Panc1 (cell line): ENCODE measurements at regions not wholly inside any gene's neighbourhood (a gene's known extent, or its start where the extent isn't known, plus 50 kb on each side); places are given as distances from the start of the nearest gene placed in this dataset.

Experiments used
- ATAC-seq: fragments of 200-7000 bp; cut with Tn5 transposase; 2 replicates; pipeline ENCODE4 v1.9.1; 2020; ENCODE audit warnings: mild to moderate bottlenecking, moderate library complexity
- BruUV-seq: library from RNA; stranded (reverse); fragments of 400-500 nt; replicated peaks from 2 replicates; lab custom pipeline; 2021; lab: Mats Ljungman, UMichigan
- CTCF ChIA-PET: fragments of 300-600 bp; sonication (Branson Sonifier 250); formaldehyde crosslinking; loops from one replicate; lab custom pipeline; 2022; ENCODE audit warnings: antibody characterized with exemption; lab: Charles Lee
- POLR2A ChIA-PET: fragments of 300-600 bp; sonication (Branson Sonifier 250); formaldehyde crosslinking; loops from one replicate; lab custom pipeline; 2022; ENCODE audit warnings: antibody characterized with exemption; lab: Charles Lee
- DNase-seq: peaks from one replicate; pipeline ENCODE4 v3.0.0-alpha.2; 2010; ENCODE audit warnings: low read depth, low spot score
- H3K27ac ChIP-seq: 2 replicates; pipeline ENCODE4 v1.5.1; 2011; ENCODE audit warnings: mild to moderate bottlenecking, low read length, inconsistent platforms
- H3K27me3 ChIP-seq: fragments of 200-500 bp; sonication (Bioruptor generic); 2 replicates; pipeline ENCODE4 v1.6.0; 2014; ENCODE audit warnings: low read length, inconsistent platforms; ENCODE audit not compliant: control insufficient read depth, insufficient read depth
- H3K36me3 ChIP-seq: fragments of 200-500 bp; sonication (Bioruptor generic); 2 replicates; pipeline ENCODE4 v1.5.1; 2014; ENCODE audit warnings: inconsistent platforms, mild to moderate bottlenecking, low read length, moderate library complexity; ENCODE audit not compliant: control insufficient read depth, insufficient read depth
- H3K4me1 ChIP-seq: 2 replicates; pipeline ENCODE4 v1.5.1; 2011; ENCODE audit warnings: inconsistent platforms, mild to moderate bottlenecking, low read length, moderate library complexity; ENCODE audit not compliant: control insufficient read depth, insufficient read depth
- H3K4me3 ChIP-seq, 2 experiments: 2 replicates each; pipeline ENCODE4 v1.5.1; 2011 to 2012; ENCODE audit warnings: low read depth in 2 of 2, low read length in 2 of 2, mild to moderate bottlenecking in 2 of 2, inconsistent platforms in 1 of 2, moderate library complexity in 1 of 2
- H3K9me3 ChIP-seq: fragments of 200-500 bp; sonication (Bioruptor generic); 2 replicates; pipeline ENCODE4 v1.5.1; 2014; ENCODE audit warnings: low read depth, mild to moderate bottlenecking, inconsistent platforms, low read length, moderate library complexity; ENCODE audit not compliant: control insufficient read depth, insufficient read depth
- CTCF ChIP-seq: fragments of 450-650 bp; IDR thresholded peaks from 2 replicates; pipeline ENCODE4 v1.5.1; 2017; ENCODE audit warnings: mild to moderate bottlenecking
- POLR2AphosphoS5 ChIP-seq: IDR thresholded peaks from 2 replicates; pipeline ENCODE4 v1.6.1; 2012; ENCODE audit warnings: mild to moderate bottlenecking, low read depth, low read length, moderate library complexity
- REST ChIP-seq, 2 experiments: IDR thresholded peaks; 2 replicates each; pipeline ENCODE4 v1.6.1; 2011 to 2012; ENCODE audit warnings: low read depth in 2 of 2, control low read depth in 1 of 2, low read length in 1 of 2, mild to moderate bottlenecking in 1 of 2, moderate library complexity in 1 of 2; ENCODE audit not compliant: insufficient read depth in 1 of 2
- SIN3A ChIP-seq: IDR thresholded peaks from 2 replicates; pipeline ENCODE4 v1.6.1; 2012; ENCODE audit warnings: low read depth, mild to moderate bottlenecking, low read length, moderate library complexity, borderline replicate concordance; ENCODE audit not compliant: insufficient read depth
- TCF7L2 ChIP-seq: IDR thresholded peaks from 2 replicates; pipeline ENCODE4 v1.6.1; 2011; ENCODE audit warnings: mild to moderate bottlenecking, low read depth, low read length, inconsistent platforms
- in situ Hi-C: cut with HindIII; loops from 2 replicates; pipeline ENCODE4 v1.10.0; 2016; ENCODE audit warnings: low sequenced_read_pairs, low pct_unique_long_range_greater_than_20kb
- intact Hi-C: fragments of 100-400 bp; cut with micrococcal nuclease; formaldehyde crosslinking; loops from one replicate; pipeline ENCODE4 v1.10.0; 2022; ENCODE audit not compliant: unreplicated experiment

- ATAC-seq (no peak), DNase-seq (no peak)
- H3K36me3 ChIP-seq, result no peaks in the 10 kb centered on the region
- no peak overlapping the region for H3K27ac ChIP-seq
- intact Hi-C loops, result no loop called here
- BruUV-seq, result no TSS peak
- H3K27me3 ChIP-seq, result 0 out of 2 replicates have a peak, but pooled peaks cover 3% of the 10 kb centered on the region
- H3K4me3 ChIP-seq, result no peak overlapping the region
- ChIA-PET POLR2A (no interaction called here), CTCF (no interaction called here)
- in situ Hi-C loops, result no loop called here
- H3K4me1 ChIP-seq, result no peaks in the 10 kb centered on the region; the same call in 1 of the 2 replicates
- no peak for TF ChIP-seq SIN3A
- no peak for TF ChIP-seq REST (IDR thresholded peaks at IDR 0.05; ENCODE audit: insufficient read depth in 1 of 2, low read depth in 2 of 2, low read length in 1 of 2)
- no peak for TF ChIP-seq TCF7L2
- TF ChIP-seq CTCF, result no peak
- TF ChIP-seq POLR2AphosphoS5, result no peak
- no peaks in the 10 kb centered on the region for H3K9me3 ChIP-seq
Measured at GRCh38 chr1:192943108-192943507, 116.1 kb downstream of the UCHL5 start.

GRCh38 chr1:192943522-192943921, 115.6 kb downstream of the UCHL5 start:
- no peaks in the 10 kb centered on the region for H3K9me3 ChIP-seq
- H3K27ac ChIP-seq, result no peak overlapping the region
- intact Hi-C loops (no loop called here), in situ Hi-C loops (no loop called here)
- H3K4me3 ChIP-seq, result no peak overlapping the region
- CTCF ChIA-PET, result no interaction called here
- no peaks in the 10 kb centered on the region for H3K36me3 ChIP-seq
- BruUV-seq, result no TSS peak
- ATAC-seq (no peak), DNase-seq (no peak)
- H3K27me3 ChIP-seq, result 0 out of 2 replicates have a peak, but pooled peaks cover 3% of the 10 kb centered on the region
- POLR2A ChIA-PET, result no interaction called here
- no peak for TF ChIP-seq SIN3A
- TF ChIP-seq TCF7L2, result no peak
- no peak for TF ChIP-seq POLR2AphosphoS5
- no peak for TF ChIP-seq CTCF
- no peak for TF ChIP-seq REST (IDR thresholded peaks at IDR 0.05; ENCODE audit: insufficient read depth in 1 of 2, low read depth in 2 of 2, low read length in 1 of 2)
- H3K4me1 ChIP-seq, result no peaks in the 10 kb centered on the region; the same call in 1 of the 2 replicates
